GM23248 (cell line): ENCODE measurements at regions not wholly inside any gene's neighbourhood (a gene's known extent, or its start where the extent isn't known, plus 50 kb on each side); places are given as distances from the start of the nearest gene placed in this dataset.

ENCODE experiments used
- EZH2 ChIP-seq: fragments of 200-600 bp; sonication (generic); IDR thresholded peaks from 2 replicates; pipeline ENCODE4 v1.6.1; 2018; ENCODE audit warnings: antibody characterized with exemption, mild to moderate bottlenecking; ENCODE audit not compliant: insufficient read depth, poor library complexity, severe bottlenecking
- EZH2phosphoT487 ChIP-seq: fragments of 200-600 bp; sonication (generic); IDR thresholded peaks from 2 replicates; pipeline ENCODE4 v1.6.1; 2018; ENCODE audit warnings: antibody characterized with exemption, moderate library complexity, mild to moderate bottlenecking, low read depth; ENCODE audit not compliant: insufficient read depth

GRCh38 chr1:14103878-14104430 is 404.0 kb downstream of the PRDM2 start:
- TF ChIP-seq EZH2 (no peak), EZH2phosphoT487 (no peak)
